COLO668 (cell line): ENCODE measurements at regions not wholly inside any gene's neighbourhood (a gene's known extent, or its start where the extent isn't known, plus 50 kb on each side); places are given as distances from the start of the nearest gene placed in this dataset.
"Not testable (repeated sequence)": the region's sequence is repeated elsewhere in the genome, so short reads cannot be mapped to it uniquely, and the experiment has no call there.

Experiments used
- DNase-seq: peaks from one replicate; lab custom pipeline; 2025; ENCODE audit not compliant: unreplicated experiment; lab: John Stamatoyannopoulos, UW

GRCh38 chrX:551306-551705 is 79.3 kb upstream of the SHOX start:
- DNase-seq, result no peak

GRCh38 chrX:552496-552895 is 78.1 kb upstream of the SHOX start:
- no peak for DNase-seq

- DNase-seq, result no peak
Measured at GRCh38 chrX:554271-554670, 76.3 kb upstream of the SHOX start.

- no peak for DNase-seq
Measured at GRCh38 chrX:555725-556666, 74.6 kb upstream of the SHOX start.

GRCh38 chrX:557601-558000 is 73.0 kb upstream of the SHOX start:
- DNase-seq, result not testable (repeated sequence)

GRCh38 chrX:559282-559681 is 71.3 kb upstream of the SHOX start:
- DNase-seq, result not testable (repeated sequence)

- no peak for DNase-seq
Measured at GRCh38 chrX:567891-568290, 62.7 kb upstream of the SHOX start.

GRCh38 chrX:568311-568710 is 62.3 kb upstream of the SHOX start:
- no peak for DNase-seq

- peak; percentile 2 for DNase-seq
Measured at GRCh38 chrX:572538-573124, 58.0 kb upstream of the SHOX start.

GRCh38 chrX:574251-574650 is 56.3 kb upstream of the SHOX start:
- DNase-seq, result no peak

GRCh38 chrX:574830-575229 is 55.8 kb upstream of the SHOX start:
- no peak for DNase-seq

- no peak for DNase-seq
Measured at GRCh38 chrX:576904-577560, 53.6 kb upstream of the SHOX start.

GRCh38 chrX:578531-578930 is 52.1 kb upstream of the SHOX start:
- no peak for DNase-seq

GRCh38 chrX:580030-580429 is 50.6 kb upstream of the SHOX start:
- no peak for DNase-seq
